ENCODE measurements at regions not wholly inside any gene's neighbourhood (a gene's known extent, or its start where the extent isn't known, plus 50 kb on each side); places are given as distances from the start of the nearest gene placed in this dataset.

- TF ChIP-seq, protein P1, sequence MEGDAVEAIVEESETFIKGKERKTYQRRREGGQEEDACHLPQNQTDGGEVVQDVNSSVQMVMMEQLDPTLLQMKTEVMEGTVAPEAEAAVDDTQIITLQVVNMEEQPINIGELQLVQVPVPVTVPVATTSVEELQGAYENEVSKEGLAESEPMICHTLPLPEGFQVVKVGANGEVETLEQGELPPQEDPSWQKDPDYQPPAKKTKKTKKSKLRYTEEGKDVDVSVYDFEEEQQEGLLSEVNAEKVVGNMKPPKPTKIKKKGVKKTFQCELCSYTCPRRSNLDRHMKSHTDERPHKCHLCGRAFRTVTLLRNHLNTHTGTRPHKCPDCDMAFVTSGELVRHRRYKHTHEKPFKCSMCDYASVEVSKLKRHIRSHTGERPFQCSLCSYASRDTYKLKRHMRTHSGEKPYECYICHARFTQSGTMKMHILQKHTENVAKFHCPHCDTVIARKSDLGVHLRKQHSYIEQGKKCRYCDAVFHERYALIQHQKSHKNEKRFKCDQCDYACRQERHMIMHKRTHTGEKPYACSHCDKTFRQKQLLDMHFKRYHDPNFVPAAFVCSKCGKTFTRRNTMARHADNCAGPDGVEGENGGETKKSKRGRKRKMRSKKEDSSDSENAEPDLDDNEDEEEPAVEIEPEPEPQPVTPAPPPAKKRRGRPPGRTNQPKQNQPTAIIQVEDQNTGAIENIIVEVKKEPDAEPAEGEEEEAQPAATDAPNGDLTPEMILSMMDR (IDR thresholded peaks at IDR 0.05) = no peak
- TF ChIP-seq SIN3A (IDR thresholded peaks at IDR 0.05; ENCODE audit: borderline replicate concordance, insufficient read depth, low read depth, low read length) (no peak), POLR2AphosphoS5 (IDR thresholded peaks at IDR 0.05; ENCODE audit: low read depth, low read length) (no peak), REST (IDR thresholded peaks at IDR 0.05; ENCODE audit: insufficient read depth in 1 of 2, low read depth in 2 of 2, low read length in 1 of 2) (no peak)
Observed at GRCh38 chr1:234675572-234675971, 65.6 kb upstream of the IRF2BP2 start.

Data from Panc1 (cell line).